ENCODE measurements at regions not wholly inside any gene's neighbourhood (a gene's known extent, or its start where the extent isn't known, plus 50 kb on each side); places are given as distances from the start of the nearest gene placed in this dataset.

GRCh38 chr2:14185906-14186305 is 446.6 kb upstream of the LRATD1 start:
- no peak for DNase-seq (ENCODE audit: low spot score)

DNA sequence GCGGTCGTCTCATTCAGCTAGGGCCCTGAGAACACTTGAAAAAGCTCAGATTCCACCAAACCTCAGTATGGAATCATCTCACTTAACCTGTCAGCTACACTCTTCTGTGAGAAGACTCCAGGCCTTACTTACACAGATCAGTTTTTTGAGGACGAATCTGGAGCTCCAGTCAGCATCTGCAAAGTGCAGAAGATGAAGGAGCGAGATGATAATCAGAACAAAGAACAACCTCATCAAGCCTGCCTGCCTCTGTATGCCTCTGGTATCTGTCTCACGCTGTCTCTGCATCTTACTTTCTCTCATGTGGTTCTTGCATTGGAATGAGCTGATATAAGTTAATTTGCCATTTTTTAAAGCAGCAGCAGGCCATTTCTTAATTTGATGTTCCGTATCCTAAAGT is 444.1 kb upstream of the LRATD1 start:
- no peak for DNase-seq (ENCODE audit: low spot score)

DNA sequence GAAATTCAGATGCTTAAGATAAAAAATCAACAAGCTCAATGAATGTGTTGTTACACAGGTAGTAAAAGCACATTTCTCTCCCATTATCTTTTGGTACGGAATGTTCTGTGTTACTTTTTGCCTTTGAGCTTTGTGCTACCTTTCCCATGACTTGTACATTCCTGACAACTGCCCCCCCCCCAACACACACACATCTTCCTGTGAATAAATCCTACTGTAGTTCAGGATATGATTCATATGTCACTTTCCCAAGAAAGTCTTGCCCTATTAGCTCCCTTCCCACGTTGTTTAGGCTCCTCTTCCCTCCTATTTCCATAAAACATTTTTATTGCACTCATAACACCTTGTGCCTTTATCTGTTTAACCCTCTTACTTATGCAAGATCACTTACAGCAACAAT is 442.6 kb upstream of the LRATD1 start:
- no peak for DNase-seq (ENCODE audit: low spot score)

DNA sequence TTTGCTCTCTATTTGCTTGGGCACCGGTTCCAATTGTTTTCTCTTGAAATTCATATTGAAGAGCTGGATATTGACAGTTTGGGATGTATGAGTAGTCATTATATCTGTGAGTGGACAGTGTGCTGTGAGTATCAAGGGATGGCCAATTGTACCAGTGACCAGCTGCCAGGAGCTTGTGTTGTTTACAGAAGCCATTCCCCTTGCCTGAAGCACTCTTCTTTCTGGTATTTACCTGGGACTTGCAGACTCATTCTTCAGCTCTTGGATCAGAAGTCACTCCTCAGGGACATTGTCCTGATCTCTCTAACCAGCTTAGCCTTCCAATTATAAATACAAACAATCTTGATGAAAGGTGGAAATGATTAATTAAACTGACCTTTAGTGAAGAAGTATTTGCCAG is 438.3 kb upstream of the LRATD1 start:
- DNase-seq (ENCODE audit: low spot score) = no peak

DNA sequence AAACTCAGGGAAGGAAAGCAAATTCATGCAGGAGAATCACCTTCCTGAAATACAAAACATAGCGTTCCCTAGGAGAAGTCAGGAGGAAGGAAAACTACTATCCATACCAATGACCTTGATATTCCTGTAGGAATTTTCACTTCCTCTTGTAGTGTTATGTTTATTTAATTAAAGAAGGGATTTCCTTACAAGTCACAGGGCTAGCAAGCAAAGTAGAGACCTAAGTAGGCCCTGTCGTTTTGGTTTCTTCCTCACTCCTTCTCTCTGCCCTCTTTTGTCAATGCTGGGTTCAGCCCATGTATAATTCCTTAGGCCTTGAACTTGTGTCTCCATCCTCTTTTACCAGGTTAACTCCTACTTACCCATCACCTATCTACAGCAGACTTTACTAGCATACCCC is 435.2 kb upstream of the LRATD1 start:
- DNase-seq (ENCODE audit: low spot score) = no peak

GRCh38 chr2:14199040-14199439 is 433.5 kb upstream of the LRATD1 start:
- no peak for DNase-seq (ENCODE audit: low spot score)

GRCh38 chr2:14219306-14219705 is 413.2 kb upstream of the LRATD1 start:
- DNase-seq (ENCODE audit: low spot score) = no peak

GRCh38 chr2:14220101-14220500 is 412.4 kb upstream of the LRATD1 start:
- DNase-seq (ENCODE audit: low spot score) = no peak

DNA sequence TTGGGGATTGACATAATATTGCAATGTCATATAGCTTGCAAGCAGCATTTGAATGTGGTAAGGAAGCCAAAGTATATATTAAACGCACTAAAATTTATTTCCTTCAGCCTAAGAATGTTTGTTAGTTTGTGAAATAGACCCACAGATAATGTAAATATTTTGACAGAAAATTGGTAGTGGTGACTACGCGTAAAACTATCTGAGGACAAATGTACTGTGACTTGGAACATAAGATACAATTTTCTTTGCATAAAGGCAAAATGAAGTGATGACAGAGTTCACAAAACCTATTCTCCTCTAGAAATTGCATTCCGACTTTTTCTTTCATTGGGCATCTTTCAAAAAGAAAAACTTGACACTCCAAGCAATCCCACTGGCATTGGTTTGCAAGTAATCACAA is 411.1 kb upstream of the LRATD1 start:
- no peak for DNase-seq (ENCODE audit: low spot score)

GRCh38 chr2:14223576-14223975 is 408.9 kb upstream of the LRATD1 start:
- DNase-seq (ENCODE audit: low spot score) = no peak

- no peak for DNase-seq (ENCODE audit: low spot score)
Observed at GRCh38 chr2:14231391-14231898, 401.1 kb upstream of the LRATD1 start.

- DNase-seq (ENCODE audit: low spot score) = no peak
Observed at GRCh38 chr2:14232217-14232616, 400.3 kb upstream of the LRATD1 start.

DNA sequence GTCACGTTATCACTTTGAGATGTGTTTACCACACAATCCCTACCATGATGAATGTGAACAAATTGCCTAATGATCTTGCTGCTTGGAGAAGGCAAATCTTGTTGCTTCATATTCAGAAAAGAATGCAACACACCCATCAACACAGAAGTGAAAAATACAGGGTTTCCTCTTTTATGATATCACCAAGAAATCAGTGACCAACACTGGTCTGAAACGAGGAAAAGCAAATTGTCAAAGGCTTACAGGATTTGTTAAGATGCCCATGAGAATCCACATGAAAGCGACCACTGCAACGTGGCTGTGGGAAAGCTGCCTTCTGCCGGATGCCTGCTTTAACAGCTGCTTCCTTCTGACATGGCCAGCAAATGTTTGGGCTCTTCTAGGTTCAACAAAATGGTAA is 397.6 kb upstream of the LRATD1 start:
- DNase-seq (ENCODE audit: low spot score) = no peak

- DNase-seq (ENCODE audit: low spot score) = no peak
Observed at GRCh38 chr2:14235667-14236066, 396.9 kb upstream of the LRATD1 start.

DNA sequence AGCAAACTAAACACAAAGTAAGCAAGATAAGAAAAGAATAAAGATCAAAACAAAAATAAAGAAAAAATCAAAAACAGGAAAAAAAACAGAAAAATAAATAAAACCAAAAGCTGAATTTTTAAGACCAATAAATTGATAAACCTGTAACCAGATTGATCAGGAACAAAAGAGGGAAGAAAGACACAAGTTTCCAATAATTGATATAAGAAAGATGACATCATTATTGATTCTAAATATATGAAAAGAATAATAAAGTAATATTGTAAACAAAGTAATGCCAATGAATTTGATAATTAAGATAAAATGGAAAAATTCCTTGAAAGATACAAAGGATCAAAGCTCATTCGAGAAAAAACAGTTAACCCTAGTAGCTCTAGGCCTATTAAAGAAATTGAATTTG is 394.6 kb upstream of the LRATD1 start:
- no peak for DNase-seq (ENCODE audit: low spot score)

DNA sequence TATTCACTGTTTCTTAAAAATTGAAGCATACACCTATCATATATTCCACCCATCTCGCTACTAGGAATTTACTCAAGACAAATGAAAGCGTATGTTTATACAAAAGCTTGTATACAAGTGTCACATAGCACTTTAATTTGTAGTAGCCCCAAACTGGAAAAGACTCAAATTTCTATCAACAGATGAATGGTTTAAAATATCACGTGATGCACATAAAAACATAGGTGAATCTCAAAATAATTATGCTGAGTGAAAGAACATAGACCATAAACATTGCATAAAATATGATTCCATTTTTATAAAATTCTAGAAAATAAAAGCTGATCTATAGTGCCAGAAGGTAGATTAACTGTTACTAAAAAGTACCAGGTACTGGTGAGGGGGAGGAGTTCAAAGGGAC is 392.9 kb upstream of the LRATD1 start:
- no peak for DNase-seq (ENCODE audit: low spot score)

DNA sequence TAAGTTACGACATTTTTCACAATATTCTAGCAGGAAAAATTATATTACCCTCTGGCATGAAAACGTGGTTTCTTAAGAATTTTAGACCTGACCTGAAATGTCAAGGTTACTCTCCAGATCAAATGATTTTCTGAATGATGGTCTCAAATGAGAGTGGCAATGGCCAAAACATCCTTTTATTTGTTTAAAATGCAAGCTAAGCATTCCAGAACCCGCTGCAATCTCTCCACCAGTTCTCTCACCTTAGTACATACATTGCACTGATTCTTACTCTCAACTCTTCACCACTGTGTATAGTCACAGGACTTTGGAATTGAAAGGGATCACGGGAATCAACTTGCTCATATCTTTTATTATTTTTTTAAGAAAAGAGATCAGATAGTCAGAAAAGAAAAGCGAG is 391.6 kb upstream of the LRATD1 start:
- no peak for DNase-seq (ENCODE audit: low spot score)

- no peak for DNase-seq (ENCODE audit: low spot score)
Observed at GRCh38 chr2:14245901-14246300, 386.6 kb upstream of the LRATD1 start.

GRCh38 chr2:14255135-14255820 is 377.2 kb upstream of the LRATD1 start:
- DNase-seq (ENCODE audit: low spot score) = no peak

GRCh38 chr2:14256890-14257289 is 375.6 kb upstream of the LRATD1 start:
- DNase-seq (ENCODE audit: low spot score) = no peak

DNA sequence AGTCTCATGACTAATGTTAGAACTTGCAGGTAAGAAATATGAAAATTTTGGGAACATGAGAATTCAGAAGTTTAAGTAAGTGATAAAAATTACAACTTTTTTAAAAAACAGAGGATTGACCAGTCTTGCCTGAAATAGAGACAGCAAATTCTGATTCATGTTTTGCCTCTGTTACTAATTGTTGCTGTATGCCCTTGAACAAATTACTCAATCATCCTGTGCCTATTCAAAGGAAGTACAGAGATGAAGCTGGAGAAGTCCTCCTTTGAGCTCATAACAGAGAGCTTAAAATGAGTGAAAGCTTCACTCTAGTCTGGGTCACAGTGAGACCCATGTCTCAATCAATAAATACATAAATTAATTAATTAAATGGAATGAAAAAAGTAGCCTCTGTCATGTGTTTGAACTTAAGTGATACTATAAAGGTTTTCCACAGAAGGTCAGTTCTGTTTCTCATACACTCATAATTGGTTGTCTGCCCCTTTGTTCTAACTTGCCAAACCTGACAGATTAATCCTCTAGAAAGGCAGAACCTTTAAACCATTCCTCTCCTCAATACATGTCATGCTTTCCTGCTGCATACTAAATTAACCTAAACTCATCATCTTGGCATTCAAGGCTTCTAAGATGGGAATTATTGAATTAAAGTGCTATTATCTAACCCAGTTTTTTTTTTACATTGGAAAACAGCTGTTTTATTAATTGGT is 374.6 kb upstream of the LRATD1 start:
- DNase-seq (ENCODE audit: low spot score) = no peak

GRCh38 chr2:14261771-14262170 is 370.7 kb upstream of the LRATD1 start:
- DNase-seq (ENCODE audit: low spot score) = no peak

DNA sequence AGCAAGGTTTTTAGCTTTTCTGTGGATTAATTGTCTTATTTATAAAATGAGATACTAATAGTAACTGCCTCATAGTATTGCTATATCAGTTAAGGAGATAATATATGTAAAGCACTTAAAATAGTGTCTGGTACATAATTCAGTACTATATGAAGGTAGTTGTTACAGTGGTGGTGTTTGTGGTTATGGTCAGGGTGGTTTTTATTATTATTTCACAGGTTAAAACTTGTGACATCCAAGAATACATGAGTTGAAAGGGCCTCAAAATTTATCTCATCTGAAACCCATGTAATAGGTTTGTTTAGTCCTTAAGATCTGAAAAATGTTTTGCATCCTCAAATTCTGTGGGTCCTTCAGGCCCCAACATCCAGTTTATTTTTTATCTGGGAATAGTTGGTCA is 369.5 kb upstream of the LRATD1 start:
- no peak for DNase-seq (ENCODE audit: low spot score)

Data from globus pallidus (tissue), 1 donor.